ENCODE measurements at regions not wholly inside any gene's neighbourhood (a gene's known extent, or its start where the extent isn't known, plus 50 kb on each side); places are given as distances from the start of the nearest gene placed in this dataset.
A peak's percentile ranks its signal among the peaks of the same experiment; 100 is the strongest.
"Not testable (repeated sequence)": the region's sequence is repeated elsewhere in the genome, so short reads cannot be mapped to it uniquely, and the experiment has no call there.

DNA sequence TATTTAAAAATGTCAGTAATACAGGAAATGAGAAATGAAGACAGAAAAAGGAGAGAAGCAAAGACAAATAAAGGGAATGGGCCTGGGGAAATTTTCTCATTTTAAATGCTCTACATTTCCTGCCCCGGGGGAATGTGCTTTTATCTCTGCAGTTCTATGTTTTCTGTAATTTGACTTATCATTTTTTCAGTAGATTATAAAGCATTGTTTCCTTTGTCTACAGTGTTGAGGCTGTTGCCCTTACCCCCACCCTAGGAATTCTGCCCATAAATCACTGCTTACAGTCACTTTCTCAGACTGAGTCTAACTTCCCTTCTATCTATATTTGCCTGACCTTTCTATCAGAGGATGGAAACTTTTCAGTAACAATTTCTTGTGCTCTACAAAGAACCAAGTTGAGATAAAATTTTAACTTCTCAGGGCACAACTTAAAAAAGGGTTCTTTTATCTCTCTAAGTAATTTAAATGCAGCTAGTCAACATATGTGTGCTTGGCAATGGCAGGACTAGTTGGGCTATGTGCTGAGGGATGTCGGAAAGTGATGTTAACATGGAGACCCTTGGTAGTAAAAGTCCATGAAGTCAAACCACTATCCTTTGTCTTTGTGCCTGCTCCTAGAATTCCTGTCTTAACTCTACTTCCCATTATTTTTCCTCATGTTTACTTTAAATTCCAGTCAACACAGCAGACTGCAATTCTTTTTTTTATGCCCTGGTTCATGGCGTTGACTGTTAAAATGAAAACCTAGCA lies 146.5 kb upstream of the MMADHC start:
- no peak for DNase-seq

DNA sequence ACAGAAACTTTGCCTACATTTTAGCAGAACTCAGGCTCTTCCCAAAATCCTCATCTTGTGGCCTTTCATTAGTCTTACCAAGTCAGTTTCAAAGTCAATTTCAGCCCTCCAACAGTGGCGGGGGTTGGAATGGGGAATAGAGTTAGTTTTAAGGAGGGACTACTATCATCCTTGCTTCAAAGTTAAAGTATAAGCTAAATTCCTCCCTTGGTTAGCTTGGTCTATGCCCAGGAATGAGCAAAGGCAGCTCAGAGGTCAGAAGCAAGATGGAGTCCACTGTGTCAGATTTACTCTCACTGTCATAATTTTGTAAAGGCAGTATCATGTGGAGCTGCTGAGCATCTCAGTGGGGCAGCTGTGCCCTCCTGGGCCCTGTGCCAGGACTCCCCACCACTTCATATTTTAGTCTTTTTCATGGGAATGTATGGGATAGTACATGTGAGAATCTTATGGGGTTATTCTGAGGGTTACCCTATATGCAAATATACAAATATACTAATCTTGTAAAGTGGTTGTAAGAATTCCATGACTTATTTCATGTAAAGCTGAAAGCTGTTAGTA lies 145.2 kb upstream of the MMADHC start:
- no peak for DNase-seq

DNA sequence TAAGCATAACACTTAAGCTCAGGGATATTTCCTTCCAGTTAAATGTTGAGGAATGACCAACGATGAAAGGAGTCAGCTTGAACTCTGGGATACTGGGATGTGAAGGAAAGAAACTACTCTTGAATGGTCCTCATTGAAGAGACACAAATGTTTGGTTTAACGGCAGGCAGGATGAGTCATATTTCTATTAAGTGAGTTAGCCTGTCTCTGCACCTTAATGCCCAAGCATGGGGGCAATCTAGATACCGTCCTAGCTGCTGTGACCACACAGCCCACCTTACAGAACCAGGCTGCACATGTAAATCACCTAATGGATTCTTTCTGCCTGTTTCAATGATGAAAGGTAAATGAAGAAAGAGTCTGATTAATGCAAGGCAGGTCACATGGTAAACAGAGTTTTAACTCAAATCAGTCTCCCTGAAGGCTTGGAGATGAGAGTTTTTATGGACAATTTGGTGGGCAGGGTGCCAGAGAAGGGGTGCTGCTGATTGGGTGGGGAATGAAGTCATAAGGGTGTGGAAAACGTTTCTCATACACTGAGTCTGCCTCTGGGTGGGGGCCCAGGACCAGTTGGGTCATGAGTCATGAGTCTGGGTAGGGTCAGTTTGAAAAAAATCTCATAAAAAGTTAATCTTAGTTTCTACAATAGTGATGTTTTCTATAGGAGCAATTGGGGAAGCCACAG lies 144.6 kb upstream of the MMADHC start:
- no peak for DNase-seq

DNA sequence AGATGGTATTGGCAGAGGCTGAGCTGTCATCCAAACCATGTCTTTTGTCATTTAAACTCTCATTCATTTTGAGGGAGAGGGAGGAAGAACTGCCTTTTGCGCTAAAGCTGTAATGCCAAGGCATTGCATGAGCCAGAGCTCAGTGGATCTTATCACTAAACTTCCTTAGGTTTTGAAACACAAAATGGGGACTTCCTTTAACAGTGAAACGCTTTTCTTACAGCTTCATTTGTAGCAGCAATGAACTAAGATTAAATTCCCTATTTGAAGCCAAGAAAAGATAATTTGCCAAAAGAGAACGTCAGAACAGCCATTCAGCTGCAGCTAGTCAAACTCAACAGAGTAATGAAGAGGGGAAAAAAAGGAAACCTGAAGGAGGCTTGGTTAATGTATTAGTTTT lies 143.5 kb upstream of the MMADHC start:
- DNase-seq = no peak

DNA sequence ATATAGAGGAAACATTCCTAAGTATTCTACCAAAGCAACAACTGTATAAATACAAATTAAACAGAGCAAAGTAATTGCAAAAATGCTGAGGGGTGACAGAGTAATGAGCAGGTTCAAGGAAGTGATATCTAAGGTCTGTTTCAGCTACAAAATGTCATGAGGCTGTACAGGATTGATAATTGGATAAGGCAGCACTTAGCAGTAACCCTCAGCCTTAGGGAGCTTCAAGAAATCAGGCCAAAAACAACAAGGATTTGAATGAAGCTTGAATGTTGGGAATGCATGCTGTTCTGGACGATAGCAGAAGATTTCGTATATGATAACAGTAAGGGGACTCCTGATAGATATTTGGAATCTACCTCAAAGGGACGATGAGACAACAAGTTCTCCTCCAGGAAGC lies 142.0 kb upstream of the MMADHC start:
- no peak for DNase-seq

DNA sequence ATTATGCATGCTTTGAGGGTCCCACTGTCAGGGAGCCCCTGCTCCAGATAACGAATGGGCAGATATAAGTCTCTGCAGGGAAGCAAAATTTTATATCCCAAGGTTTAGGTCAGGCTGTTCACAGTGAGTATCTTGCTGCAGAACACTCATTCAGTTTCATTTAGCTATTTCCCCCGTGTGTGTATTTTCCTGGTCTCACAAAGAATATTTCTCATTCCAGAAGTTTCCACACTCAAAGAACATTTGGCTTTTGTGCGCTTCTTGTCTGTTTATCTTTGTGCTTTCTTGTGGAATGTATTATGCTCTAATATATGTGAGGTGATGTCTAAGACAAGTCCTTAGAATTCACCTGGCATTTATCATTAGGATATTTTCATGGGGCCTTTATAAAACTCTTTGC lies 140.4 kb upstream of the MMADHC start:
- DNase-seq = no peak

DNA sequence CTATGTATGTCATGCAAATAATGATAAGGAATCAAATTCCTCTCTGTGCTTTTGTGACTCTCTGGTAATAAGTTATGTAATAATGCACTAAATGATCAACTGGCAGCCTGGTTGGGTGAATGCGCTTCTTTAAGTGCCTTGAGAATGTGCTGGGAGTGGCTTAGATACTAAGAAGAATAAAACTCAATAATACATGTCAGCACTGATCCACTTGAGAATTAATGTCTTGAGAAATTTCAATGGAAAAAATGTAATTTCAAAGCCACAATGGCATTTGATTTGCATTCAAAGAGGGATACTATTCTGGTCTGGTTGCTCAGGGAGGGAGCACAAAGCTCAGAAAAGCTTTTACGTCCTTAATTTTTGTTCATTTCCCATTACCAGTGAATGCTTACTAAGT lies 137.7 kb upstream of the MMADHC start:
- no peak for DNase-seq

DNA sequence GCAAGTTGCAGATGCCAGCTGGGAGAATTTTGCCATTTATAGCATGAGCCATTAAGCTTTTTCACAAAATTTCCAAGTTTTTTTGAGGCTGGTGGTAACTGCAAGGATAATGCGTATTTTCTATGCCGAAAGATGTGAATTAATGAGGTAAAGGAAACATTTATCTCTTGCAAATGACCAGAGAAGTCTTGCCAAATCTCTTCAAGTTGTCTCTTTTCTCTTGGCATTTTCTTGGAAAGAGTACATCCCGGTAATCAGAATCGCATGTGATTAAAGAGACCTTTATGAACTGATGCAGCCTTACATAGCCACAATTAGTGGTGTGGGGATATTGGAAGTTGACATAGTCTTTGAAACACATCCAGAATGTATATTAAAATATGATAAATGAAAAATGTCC lies 136.5 kb upstream of the MMADHC start:
- no peak for DNase-seq

DNA sequence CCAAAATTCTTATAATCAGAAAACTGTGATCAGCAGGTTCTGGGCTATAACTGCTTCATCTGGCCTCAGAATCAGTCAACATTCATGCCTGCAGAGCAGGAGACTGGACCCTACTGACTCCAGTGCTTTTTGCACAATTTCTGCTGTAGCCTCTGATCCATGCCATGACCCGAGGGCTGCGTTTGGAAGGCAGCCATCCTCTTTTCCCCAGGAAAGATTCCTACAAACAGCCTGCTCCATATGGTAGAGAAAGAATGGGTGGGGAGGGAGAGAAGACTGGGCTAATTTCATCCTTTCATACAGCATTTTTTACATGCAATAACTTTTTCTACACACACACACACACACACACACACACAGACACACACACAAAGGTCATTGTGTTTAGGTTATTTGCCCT lies 133.0 kb upstream of the MMADHC start:
- DNase-seq = peak; percentile 17

DNA sequence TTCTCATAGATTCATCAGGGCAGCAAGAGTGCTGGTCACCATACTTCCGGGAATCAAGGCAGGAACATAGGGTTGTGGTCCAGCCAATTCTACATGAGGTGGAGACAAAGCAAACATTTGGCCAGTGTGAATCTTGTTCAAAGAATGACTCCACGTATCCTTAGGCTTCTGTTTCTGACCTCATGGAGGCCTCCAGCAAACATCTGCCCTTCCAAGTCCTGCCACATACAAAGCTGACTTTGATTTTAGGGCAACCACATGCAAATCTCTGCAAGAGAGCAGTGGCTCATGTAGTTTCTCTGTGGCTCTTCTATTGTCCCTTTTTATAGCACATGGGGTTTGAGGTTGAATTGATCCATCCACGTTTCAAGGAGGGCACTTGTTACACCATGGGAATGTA lies 132.1 kb upstream of the MMADHC start:
- no peak for DNase-seq

DNA sequence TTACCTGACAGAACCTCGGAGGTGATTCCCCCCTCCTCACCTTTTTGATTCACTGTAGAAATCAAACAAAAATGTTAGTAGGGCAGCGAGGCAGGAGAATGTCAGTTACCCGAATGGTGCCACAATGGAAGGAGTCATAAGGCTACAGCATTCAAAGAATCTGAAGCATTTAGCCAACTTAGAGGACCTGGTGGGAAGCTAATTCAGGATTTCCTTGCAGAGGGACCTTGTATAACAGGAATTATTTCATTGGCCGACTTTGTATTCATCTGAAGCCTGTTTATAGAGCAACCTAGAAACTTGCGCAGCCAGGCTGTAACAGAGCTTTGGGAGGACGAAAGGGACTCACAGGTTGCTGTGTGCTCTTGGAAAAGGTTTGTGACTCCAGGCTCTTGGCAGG lies 129.1 kb upstream of the MMADHC start:
- no peak for DNase-seq

DNA sequence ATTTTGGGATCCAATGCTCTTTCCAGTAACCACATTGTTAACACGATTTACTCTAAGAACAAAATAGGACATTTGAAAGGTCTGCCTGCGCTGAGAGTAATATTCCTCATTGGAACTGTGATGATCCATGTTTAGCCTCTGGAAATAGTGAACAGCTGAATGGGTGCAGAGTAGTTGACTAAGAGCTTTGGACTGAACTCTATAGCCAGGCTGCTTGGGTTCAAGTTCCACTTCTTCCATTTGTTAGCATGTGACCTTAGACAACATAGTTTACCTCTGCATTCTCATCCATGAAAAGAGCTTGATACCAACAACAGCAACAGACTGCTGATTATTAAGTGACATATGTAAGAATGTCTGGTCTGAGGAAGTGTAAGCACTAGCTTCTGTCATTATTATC lies 128.3 kb upstream of the MMADHC start:
- DNase-seq = no peak

DNA sequence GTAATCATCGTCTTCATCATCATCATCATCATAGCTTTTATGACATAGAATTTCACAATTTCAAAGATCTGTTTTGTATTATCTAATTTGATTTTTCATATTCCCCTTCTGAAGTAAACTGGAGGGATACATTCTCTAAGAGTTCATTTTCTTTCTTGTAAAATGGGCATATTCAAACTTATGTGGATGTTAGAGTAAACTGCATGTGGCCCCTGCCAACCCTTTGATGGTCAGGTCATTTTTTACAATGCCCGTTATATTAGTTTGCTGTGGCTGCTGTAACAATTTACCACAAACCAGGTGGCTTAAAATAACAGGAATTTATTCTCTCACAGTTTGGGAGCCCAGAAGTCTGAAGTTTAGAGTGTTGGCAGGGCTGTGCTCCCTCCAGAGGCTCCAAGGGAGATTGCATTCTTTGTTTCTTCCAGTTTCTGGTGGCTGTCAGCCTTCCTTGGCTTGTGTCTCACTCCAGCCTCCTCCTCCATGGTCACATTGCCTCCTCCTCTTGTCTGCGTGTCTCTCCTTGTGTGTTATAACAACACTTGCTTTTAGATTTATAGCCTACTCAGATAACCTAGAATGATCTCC lies 127.5 kb upstream of the MMADHC start:
- DNase-seq = peak; percentile 51

DNA sequence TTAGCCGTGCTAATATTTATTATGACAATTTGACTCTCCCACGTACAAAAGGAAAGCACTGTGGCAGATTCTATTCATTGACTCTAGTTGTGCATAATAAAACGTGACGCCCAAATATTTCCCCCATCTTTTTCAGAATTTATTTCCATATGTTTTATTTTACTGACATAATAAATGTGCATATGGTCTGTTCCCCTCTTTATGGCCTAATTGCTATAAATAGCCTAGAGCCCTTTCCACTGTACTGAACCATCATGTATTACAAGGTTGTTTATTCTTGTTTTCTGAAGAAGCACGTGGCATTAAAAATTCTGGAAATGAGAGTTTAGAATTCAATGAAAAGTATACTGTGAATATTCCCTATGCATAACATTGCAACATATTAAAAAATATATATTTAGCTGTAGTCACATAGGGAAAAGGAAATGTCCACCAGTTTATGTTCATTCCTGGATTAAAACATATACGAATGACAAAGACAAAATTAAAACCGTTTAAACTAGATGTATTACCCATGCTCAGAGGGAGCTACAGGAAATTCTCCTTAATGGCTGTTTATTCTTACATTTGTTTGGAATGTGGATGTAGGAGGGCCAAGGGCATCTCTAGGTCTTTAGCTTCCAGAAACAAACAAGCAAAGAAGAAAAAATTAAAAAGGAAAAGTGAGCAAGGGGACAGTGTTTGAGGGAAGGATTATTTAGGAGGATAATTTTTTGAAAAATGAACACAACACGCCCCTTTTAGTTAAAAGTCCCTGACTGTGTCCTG lies 122.1 kb upstream of the MMADHC start:
- no peak for DNase-seq

DNA sequence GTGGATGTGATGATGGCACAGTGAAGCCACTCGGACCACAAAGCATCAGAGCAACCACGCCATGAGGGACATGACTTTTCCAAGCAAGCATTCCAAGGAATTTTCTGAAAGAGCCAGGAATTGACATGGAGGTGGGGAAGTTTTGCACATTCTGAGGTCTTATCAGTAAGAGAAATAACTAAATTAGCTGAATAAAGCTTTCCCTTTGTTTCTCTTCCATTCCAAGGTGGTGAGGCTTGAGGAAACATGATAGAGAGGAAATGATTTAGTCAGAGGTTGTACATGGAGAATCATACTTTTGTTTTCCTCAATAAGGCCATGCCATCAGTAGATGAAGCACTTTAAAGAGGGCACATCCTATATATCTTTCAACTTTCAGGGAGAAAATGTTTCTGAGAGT lies 115.7 kb upstream of the MMADHC start:
- DNase-seq = no peak

DNA sequence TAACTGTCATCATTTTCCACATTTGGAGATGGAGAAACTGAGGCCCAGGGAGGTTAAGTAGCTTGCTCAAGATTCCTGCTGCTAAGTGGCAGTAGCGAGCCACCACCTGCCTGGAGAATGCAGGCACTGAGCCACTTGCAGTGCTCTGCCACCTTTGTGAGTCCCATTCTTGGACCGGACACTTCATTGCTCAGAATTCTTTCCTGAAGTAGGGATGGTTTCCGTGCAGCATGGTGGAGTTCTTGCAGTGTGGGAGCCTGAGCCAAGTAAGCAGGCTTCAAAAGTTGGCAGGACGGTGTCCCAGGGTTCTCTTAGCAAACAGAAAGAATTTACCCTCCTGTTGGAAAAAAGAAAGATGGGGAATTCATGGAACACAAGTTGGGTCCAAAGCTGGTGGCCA lies 115.0 kb upstream of the MMADHC start:
- no peak for DNase-seq

DNA sequence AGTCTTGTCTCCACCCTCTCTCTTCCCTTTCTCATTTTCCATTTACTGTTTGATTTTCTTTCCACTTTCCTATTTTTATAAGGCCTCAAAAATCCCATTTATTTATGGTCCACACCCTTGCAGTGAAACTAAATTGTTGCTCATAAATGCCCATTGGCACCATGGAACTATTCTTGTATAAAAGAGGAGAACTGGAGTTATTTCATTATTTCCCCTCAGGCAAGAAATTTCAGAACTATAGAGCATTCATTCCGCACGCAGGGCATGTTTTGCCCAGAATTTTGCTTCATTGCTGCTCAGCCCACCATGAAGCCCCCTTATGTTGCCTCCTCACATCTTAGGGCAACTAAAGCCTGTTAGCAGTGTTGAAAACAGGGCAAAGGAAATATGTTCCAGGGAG lies 113.7 kb upstream of the MMADHC start:
- no peak for DNase-seq

DNA sequence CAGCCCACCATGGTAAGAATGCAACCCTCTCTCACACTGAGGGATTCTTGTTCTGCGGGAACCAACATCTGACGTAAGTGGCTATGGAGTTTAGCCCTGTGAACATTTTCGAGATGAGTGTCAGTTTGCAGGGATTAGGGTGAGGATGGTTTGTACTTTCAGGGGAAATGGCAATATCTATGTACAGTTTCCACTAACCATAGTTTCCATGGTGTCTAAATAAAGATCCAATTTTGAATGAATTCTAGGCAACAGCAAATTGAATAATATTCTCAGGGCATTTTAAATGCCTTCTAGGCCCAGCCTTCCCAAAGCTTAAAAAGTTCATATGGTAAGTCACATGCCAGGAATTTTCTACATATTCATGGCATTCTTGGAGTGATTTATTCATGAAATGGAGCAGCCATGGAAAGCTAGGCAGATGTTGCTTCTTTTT lies 105.4 kb upstream of the MMADHC start:
- no peak for DNase-seq

DNA sequence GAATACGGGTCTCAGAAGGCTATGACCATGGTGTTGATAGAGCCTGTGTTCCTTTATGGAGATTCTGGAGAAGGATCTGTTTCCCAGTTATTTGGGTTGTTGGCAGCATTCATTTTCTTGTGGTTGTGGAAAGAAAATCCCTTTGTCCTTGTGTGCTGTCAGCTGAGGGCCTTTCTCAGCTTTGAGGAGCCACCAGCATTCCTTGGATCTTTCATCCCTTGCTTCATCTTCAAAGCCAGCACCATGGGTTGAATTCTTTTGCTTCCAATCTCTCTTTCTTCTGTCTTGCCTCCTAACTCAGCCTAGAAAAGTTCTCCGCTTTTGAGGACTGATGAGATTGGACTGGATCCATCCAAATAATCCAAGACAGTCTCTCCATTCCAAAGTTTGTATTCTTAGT lies 103.2 kb upstream of the MMADHC start:
- no peak for DNase-seq

DNA sequence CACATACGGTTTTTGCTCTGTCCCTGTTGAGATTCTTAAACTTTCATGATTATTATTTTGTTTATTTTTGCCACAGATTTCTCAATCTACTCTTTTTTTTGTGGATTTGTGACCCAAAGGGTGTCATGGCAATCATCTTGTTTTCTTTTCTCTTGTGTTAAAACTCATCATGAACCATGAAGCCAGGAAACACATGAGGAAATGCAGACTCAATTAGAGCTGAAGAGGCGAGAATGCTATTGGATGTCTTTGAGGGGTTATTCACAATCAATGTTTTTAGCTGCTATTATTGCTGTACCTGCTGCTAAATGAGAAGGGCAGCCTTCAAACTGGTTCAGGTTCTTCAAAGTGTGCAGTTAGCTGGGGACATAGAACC lies 99.5 kb upstream of the MMADHC start:
- DNase-seq = no peak

DNA sequence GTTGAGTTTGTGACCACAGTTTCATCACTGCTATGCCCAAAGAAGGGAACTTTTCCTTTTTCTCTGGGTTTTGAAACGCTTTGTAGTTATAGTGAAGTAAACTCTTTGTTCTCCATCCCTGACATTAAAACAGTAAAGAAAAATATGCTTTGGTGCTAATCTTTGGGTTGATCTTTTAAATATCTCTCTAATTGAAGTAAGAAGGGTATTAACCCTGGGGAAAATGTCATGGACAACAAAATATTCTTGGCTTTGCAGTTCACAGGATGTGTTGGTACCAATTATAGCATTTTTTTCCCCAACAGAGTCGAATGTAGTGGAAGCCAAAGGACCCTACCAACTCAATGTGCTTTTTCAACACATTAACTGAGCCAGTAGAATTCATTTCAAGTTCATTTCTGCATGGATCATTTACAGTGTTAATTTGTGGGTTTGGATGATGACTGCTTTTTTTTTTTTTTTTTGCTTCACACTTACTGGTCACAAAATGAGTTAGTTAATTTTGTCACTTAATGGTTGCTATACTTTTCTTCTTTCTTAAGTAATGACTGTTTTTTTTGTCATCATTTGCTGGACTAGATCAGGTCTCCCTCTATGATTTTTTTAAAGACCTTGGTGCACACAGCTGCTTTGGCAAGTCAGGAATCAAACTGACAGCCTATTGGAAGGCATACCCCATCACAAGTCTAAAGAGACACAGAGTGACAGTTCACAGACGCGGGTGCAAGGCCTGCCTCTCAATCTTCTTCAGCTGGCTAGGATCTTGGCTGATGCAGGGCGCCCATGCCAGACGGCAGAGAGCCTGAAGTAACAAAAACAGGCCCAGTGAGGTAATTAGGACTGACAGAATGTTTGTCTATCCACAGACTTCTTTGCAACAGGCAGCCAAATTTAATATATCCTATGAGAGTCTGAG lies 98.8 kb upstream of the MMADHC start:
- DNase-seq = peak; percentile 33

DNA sequence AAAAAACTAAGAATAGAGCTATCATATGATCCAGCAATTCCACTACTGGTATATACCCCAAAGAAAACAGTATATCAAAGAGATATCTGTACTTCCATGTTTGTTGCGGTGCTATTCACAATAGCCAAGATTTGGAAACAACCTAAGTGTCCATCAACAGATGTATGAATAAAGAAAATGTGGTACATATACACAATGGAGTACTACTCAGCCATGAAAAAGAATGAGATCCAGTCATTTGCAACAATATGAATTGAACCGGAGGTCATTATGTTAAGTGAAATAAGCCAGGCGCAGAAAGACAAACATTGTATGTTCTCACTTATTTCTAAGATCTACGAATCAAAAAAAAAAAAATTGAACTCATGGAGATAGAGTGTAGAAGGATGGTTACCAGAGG lies 97.8 kb upstream of the MMADHC start:
- DNase-seq = not testable (repeated sequence)
